SU-DHL-6 (cell line): ENCODE measurements at regions not wholly inside any gene's neighbourhood (a gene's known extent, or its start where the extent isn't known, plus 50 kb on each side); places are given as distances from the start of the nearest gene placed in this dataset.

Source experiments
- H2AFZ ChIP-seq: fragments of 200-600 bp; sonication (generic); 2 replicates; pipeline ENCODE4 v1.6.1; 2014; ENCODE audit warnings: low read depth, mild to moderate bottlenecking, moderate library complexity, mixed read lengths, antibody characterized with exemption, low read length; ENCODE audit not compliant: severe bottlenecking
- H3F3A ChIP-seq: fragments of 200-600 bp; shearing (Covaris generic); 2 replicates; pipeline ENCODE4 v1.6.0; 2016; ENCODE audit warnings: antibody characterized with exemption, mild to moderate bottlenecking; ENCODE audit not compliant: insufficient read depth
- H3K27ac ChIP-seq: fragments of 200-600 bp; sonication (generic); 2 replicates; pipeline ENCODE4 v1.5.1; 2016; ENCODE audit warnings: low read depth, mild to moderate bottlenecking, low read length, moderate library complexity, mixed read lengths
- H3K27me3 ChIP-seq: fragments of 200-600 bp; sonication (generic), shearing (Covaris generic); 2 replicates; pipeline ENCODE4 v1.6.0; 2014; ENCODE audit warnings: mild to moderate bottlenecking, low read length
- H3K36me3 ChIP-seq: fragments of 200-600 bp; sonication (generic); 2 replicates; pipeline ENCODE4 v1.6.1; 2014; ENCODE audit warnings: mild to moderate bottlenecking, low read length, mixed read lengths
- H3K4me2 ChIP-seq: fragments of 300-600, 200-600 bp; shearing (Covaris generic), sonication (generic); 2 replicates; pipeline ENCODE4 v1.6.0; 2014; ENCODE audit warnings: low read length, low read depth, mild to moderate bottlenecking; ENCODE audit not compliant: poor library complexity, severe bottlenecking
- H3K4me3 ChIP-seq: fragments of 200-600 bp; sonication (generic); 2 replicates; pipeline ENCODE4 v1.5.1; 2014; ENCODE audit warnings: antibody characterized with exemption, low read length, mild to moderate bottlenecking, mixed read lengths; ENCODE audit not compliant: insufficient read depth, poor library complexity, severe bottlenecking
- H3K79me2 ChIP-seq: fragments of 200-600 bp; sonication (generic); 2 replicates; pipeline ENCODE4 v1.6.1; 2014; ENCODE audit warnings: mild to moderate bottlenecking, low read length, moderate library complexity; ENCODE audit not compliant: insufficient read depth
- H3K9ac ChIP-seq: fragments of 200-600 bp; sonication (generic); 2 replicates; pipeline ENCODE4 v1.7.0; 2014; ENCODE audit warnings: mild to moderate bottlenecking, low read length
- H3K9me2 ChIP-seq: fragments of 200-600 bp; sonication (generic); replicated peaks from 2 replicates; pipeline ENCODE4 v1.6.1; 2014; ENCODE audit warnings: low read length; ENCODE audit not compliant: insufficient read depth
- H3K9me3 ChIP-seq: fragments of 200-600 bp; sonication (generic); 2 replicates; pipeline ENCODE4 v1.6.1; 2014; ENCODE audit warnings: low read length, mixed read lengths; ENCODE audit not compliant: insufficient read depth
- H4K20me1 ChIP-seq: fragments of 200-600 bp; sonication (generic); 2 replicates; pipeline ENCODE4 v1.6.1; 2014; ENCODE audit warnings: low read depth, mild to moderate bottlenecking, antibody characterized with exemption, low read length, moderate library complexity, mixed read lengths
- CTCF ChIP-seq: fragments of 200-600 bp; sonication (generic); IDR thresholded peaks from one replicate; pipeline ENCODE4 v1.5.1; 2017; ENCODE audit warnings: antibody characterized with exemption, mild to moderate bottlenecking, low read length, moderate library complexity; ENCODE audit not compliant: insufficient read depth, poor library complexity, severe bottlenecking
- EZH2phosphoT487 ChIP-seq: fragments of 200-600 bp; sonication (generic), shearing (Covaris generic); conservative IDR thresholded peaks from 2 replicates; pipeline ENCODE4 v1.6.1; 2018; ENCODE audit warnings: mild to moderate bottlenecking, antibody characterized with exemption, low read length, moderate library complexity, mixed read lengths

- H3K4me3 ChIP-seq: no peak overlapping the region
- H3K4me2 ChIP-seq: no peak overlapping the region
- no peak overlapping the region for H3K27ac ChIP-seq
- H3K36me3 ChIP-seq: no peaks in the 10 kb centered on the region
- H3F3A ChIP-seq: no peaks in the 10 kb centered on the region
- no peaks in the 10 kb centered on the region for H3K9me2 ChIP-seq
- H4K20me1 ChIP-seq: no peaks in the 10 kb centered on the region
- no peaks in the 10 kb centered on the region for H3K9me3 ChIP-seq
- H2AFZ ChIP-seq: no peak overlapping the region
- TF ChIP-seq EZH2phosphoT487 (no peak), CTCF (no peak)
- H3K9ac ChIP-seq: no peak overlapping the region
- H3K27me3 ChIP-seq: no peaks in the 10 kb centered on the region
- no peaks in the 10 kb centered on the region for H3K79me2 ChIP-seq
Measured at GRCh38 chr16:54655121-54655590, 275.5 kb upstream of the IRX5 start.

GRCh38 chr16:54654429-54654828 lies 276.2 kb upstream of the IRX5 start:
- no peak overlapping the region for H3K4me2 ChIP-seq
- no peaks in the 10 kb centered on the region for H3K27me3 ChIP-seq
- H3K79me2 ChIP-seq: no peaks in the 10 kb centered on the region

GRCh38 chr16:54652201-54652770 lies 278.4 kb upstream of the IRX5 start:
- no peak overlapping the region for H2AFZ ChIP-seq
- no peaks in the 10 kb centered on the region for H3K27me3 ChIP-seq
- H3K9me3 ChIP-seq: no peaks in the 10 kb centered on the region
- H3K9ac ChIP-seq: no peak overlapping the region
- H3K79me2 ChIP-seq: no peaks in the 10 kb centered on the region
- no peak overlapping the region for H3K4me3 ChIP-seq
- H3K4me2 ChIP-seq: no peak overlapping the region
- no peak for TF ChIP-seq EZH2phosphoT487
- no peak for TF ChIP-seq CTCF
- no peaks in the 10 kb centered on the region for H3F3A ChIP-seq
- H4K20me1 ChIP-seq: no peaks in the 10 kb centered on the region
- H3K9me2 ChIP-seq: no peaks in the 10 kb centered on the region
- no peaks in the 10 kb centered on the region for H3K36me3 ChIP-seq
- no peak overlapping the region for H3K27ac ChIP-seq

More at GRCh38 chr16:54654429-54654828, 276.2 kb upstream of the IRX5 start:
- TF ChIP-seq CTCF (no peak), EZH2phosphoT487 (no peak)
- Histone ChIP-seq H3K9me3 (no peaks in the 10 kb centered on the region), H2AFZ (no peak overlapping the region), H4K20me1 (no peaks in the 10 kb centered on the region), H3F3A (no peaks in the 10 kb centered on the region), H3K36me3 (no peaks in the 10 kb centered on the region), H3K9ac (no peak overlapping the region), H3K27ac (no peak overlapping the region), H3K9me2 (no peaks in the 10 kb centered on the region), H3K4me3 (no peak overlapping the region)
